ENCODE measurements at regions not wholly inside any gene's neighbourhood (a gene's known extent, or its start where the extent isn't known, plus 50 kb on each side); places are given as distances from the start of the nearest gene placed in this dataset.

DNA sequence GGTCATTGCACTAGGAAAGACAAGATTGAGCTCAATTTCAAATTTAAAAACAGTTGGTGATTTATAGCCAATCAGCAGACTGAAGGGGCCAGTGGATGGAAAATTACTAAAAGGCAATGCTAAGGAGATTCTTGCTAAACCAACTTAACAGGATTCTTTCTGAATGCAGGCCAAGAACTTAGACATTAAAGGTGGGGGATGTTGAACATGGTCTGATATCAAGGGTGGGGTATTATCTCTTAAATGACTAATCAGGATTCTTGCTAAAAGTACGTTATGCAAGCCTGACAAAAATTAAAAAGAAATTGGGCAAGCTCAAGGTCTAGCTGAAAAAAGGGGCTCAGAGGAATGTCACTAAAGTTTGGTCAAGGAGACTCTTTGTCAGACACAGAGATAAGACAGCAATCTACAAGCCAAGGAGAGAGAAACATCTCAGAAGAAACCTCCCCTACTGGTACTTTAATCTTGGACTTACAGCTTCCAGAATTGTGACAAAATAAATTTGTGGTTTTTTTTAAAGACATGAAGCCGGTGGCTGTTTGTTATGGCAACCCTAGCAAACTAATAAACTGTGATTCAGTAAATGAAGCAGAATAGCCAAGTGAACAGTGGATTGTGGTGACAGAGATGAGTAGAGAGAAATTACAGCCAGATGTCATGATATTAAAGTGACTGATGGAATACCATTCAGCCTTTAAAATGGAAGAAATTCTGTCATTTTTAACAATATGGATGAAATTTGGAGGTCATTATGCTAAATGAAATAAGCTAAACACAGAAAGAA is 120.3 kb upstream of the KLHL4 start:
- TF ChIP-seq, protein P1, sequence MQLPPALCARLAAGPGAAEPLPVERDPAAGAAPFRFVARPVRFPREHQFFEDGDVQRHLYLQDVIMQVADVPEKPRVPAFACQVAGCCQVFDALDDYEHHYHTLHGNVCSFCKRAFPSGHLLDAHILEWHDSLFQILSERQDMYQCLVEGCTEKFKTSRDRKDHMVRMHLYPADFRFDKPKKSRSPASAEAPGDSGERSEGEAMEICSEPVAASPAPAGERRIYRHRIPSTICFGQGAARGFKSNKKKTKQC (CRISPR knock-in tag; IDR thresholded peaks at IDR 0.05) = no peak
- TF ChIP-seq CHD1 (IDR thresholded peaks at IDR 0.05; ENCODE audit: low read length) (no peak), EZH2 (IDR thresholded peaks at IDR 0.05; ENCODE audit: borderline replicate concordance, low read depth, low read length) (no peak), ZNF282 (CRISPR knock-in tag; IDR thresholded peaks at IDR 0.05) (no peak), CBX5 (IDR thresholded peaks at IDR 0.05; ENCODE audit: borderline replicate concordance, low read depth) (no peak)
